ENCODE measurements at regions not wholly inside any gene's neighbourhood (a gene's known extent, or its start where the extent isn't known, plus 50 kb on each side); places are given as distances from the start of the nearest gene placed in this dataset.

DNA sequence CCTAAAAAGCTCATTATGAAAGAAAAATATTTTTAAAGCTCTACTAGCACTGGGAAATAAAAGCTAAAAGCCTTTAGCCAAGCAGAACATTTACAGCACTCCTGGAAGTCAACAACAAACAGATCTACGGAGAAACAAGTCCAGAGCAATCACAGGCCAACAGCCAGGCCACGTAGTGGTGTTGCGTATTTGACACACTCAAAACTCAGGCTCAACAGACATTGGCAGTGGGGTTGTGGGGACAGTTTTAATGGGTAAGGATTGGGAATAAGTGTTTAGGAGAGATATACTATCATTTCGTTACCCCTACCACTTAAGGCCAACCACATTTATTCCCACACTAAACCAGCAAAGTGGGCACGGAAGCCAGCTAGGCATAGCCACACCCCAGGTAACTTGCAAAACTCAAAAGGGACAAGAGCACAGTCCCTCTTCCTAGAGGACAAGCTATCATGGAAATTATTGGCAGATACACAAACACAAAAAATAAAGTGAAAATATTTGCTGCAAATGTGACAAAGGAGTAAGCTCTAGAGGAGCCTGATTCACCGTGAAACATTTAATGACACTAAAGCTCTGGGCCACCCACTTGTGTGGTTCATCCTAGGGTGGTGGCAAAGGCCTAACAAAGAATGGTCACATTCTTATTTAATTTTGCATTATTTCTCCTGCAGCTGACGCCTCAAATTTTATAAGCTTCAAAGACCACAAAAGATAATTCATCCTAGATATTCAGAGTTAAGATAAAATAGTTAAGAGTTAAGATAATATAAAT, 498.2 kb downstream of the TNS3 start:
- in situ Hi-C loops (cut with MboI; ENCODE audit: low sequenced_read_pairs in 4 of 4), result loop anchor here in 2 of 4 donors (10.0 kb wide), 1 partner anchor 1159 kb away; the partner anchor contains the start of gene IGFBP3 (in 2 of the 2)
- no peak for ATAC-seq

DNA sequence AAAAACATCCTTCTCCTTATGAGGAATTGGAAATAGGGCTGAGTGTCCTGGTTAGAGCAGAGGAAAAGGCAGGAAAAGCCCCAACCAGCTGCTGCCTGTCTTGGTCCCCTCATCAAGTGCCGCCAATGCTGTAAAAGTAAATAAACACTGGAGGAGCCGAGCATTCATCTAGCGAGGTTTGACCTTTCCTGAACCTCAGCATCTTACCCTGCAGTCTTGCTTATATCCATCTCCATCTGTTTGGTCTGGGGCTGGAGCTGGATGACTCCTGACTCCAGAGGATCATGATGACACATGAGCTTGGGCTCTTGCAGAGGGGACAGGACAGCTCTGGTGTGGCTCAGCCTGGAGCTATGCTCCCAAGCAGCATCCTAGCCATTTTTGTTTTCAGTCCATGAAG, 501.1 kb downstream of the TNS3 start:
- intact Hi-C loops (cut with DNase I; ENCODE audit: low total_unique reads) (loop anchor here (10.0 kb wide), 1 partner anchor 306 kb away; no protein-coding TSS in a partner anchor), in situ Hi-C loops (cut with MboI; ENCODE audit: low sequenced_read_pairs in 4 of 4) (loop anchor here in 2 of 4 donors (10.0 kb wide), 1 partner anchor 1156 kb away; the partner anchor contains the start of gene IGFBP3 (in 2 of the 2))
- Histone ChIP-seq H3K4me3 (no peak overlapping the region), H3K36me3 (no peaks in the 10 kb centered on the region), H3K4me1 (no peaks in the 10 kb centered on the region), H3K27ac (no peak overlapping the region), H3K9me3 (no peaks in the 10 kb centered on the region), H3K27me3 (no peaks in the 10 kb centered on the region)
- TF ChIP-seq, protein P1, sequence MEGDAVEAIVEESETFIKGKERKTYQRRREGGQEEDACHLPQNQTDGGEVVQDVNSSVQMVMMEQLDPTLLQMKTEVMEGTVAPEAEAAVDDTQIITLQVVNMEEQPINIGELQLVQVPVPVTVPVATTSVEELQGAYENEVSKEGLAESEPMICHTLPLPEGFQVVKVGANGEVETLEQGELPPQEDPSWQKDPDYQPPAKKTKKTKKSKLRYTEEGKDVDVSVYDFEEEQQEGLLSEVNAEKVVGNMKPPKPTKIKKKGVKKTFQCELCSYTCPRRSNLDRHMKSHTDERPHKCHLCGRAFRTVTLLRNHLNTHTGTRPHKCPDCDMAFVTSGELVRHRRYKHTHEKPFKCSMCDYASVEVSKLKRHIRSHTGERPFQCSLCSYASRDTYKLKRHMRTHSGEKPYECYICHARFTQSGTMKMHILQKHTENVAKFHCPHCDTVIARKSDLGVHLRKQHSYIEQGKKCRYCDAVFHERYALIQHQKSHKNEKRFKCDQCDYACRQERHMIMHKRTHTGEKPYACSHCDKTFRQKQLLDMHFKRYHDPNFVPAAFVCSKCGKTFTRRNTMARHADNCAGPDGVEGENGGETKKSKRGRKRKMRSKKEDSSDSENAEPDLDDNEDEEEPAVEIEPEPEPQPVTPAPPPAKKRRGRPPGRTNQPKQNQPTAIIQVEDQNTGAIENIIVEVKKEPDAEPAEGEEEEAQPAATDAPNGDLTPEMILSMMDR (IDR thresholded peaks at IDR 0.05 in 4 of 5, conservative IDR thresholded peaks at IDR 0.05 in 1 of 5), result no peak
- no peak for TF ChIP-seq POLR2A (IDR thresholded peaks at IDR 0.05)
- ATAC-seq, result no peak
- no peak for DNase-seq

More for the DNA sequence above, 498.2 kb downstream of the TNS3 start:
- H3K27ac ChIP-seq, result no peak overlapping the region
- no peaks in the 10 kb centered on the region for H3K36me3 ChIP-seq
- H3K27me3 ChIP-seq, result no peaks in the 10 kb centered on the region
- no peak for DNase-seq
- H3K4me1 ChIP-seq, result peaks cover 4 to 8% of the 10 kb centered on the region in 2 donors
- no peak overlapping the region for H3K4me3 ChIP-seq
- no peaks in the 10 kb centered on the region for H3K9me3 ChIP-seq
- intact Hi-C loops (cut with DNase I; ENCODE audit: low total_unique reads), result loop anchor here (10.0 kb wide), 1 partner anchor 309 kb away; no protein-coding TSS in a partner anchor
- TF ChIP-seq POLR2A (IDR thresholded peaks at IDR 0.05), result no peak

DNA sequence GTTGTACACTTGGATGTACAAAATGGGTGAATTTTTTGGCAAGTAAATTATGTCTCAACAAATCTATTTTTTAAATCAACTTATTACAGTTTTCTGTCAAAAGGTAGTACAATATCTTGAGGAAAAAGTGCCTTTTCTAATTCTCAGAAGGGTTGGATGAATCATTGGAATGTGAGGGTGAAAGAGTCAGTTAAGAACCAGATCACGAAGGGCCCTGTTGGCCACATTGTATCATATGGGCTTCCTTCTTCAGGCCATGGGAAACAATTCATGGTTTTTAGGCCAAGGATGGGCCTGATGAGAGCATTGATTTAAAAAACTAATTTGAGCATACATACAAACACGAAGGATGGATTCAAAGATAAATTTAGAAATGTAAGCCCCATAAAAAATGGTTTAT, 503.7 kb downstream of the TNS3 start:
- H3K27ac ChIP-seq, result no peak overlapping the region
- no peaks in the 10 kb centered on the region for H3K4me1 ChIP-seq
- intact Hi-C loops (cut with DNase I; ENCODE audit: low total_unique reads), result no loop called here
- H3K9me3 ChIP-seq, result no peaks in the 10 kb centered on the region
- H3K4me3 ChIP-seq, result no peak overlapping the region
- no peak for ATAC-seq
- in situ Hi-C loops (cut with MboI; ENCODE audit: low sequenced_read_pairs in 4 of 4), result no loop called here
- no peaks in the 10 kb centered on the region for H3K36me3 ChIP-seq
- TF ChIP-seq, protein P1 (IDR thresholded peaks at IDR 0.05 in 4 of 5, conservative IDR thresholded peaks at IDR 0.05 in 1 of 5), result no peak
- TF ChIP-seq POLR2A (IDR thresholded peaks at IDR 0.05), result no peak
- no peak for DNase-seq
- no peaks in the 10 kb centered on the region for H3K27me3 ChIP-seq

DNA sequence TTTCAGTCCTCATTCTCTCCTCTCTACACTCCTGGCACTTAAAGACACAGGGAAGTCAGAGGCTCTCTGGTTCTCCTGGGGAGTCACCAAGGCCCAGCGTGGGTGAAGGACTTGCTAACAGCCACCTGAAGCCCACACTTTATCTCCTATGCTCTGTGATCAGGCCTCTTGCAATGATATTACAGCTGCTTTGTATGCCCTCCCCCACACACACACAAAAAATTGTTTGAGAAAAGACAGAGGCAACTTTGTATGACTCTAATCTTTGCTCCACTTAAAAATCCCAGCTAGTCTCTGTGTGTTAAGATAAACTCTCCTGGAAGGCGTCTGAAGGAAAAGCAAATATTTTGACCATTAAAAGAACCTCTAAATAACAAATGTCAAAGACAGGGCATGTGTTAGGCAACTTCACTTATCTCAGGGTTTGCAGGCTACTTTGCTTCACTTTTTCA, 507.2 kb downstream of the TNS3 start:
- intact Hi-C loops (cut with DNase I; ENCODE audit: low total_unique reads) (no loop called here), in situ Hi-C loops (cut with MboI; ENCODE audit: low sequenced_read_pairs in 4 of 4) (no loop called here)
- ATAC-seq, result no peak

DNA sequence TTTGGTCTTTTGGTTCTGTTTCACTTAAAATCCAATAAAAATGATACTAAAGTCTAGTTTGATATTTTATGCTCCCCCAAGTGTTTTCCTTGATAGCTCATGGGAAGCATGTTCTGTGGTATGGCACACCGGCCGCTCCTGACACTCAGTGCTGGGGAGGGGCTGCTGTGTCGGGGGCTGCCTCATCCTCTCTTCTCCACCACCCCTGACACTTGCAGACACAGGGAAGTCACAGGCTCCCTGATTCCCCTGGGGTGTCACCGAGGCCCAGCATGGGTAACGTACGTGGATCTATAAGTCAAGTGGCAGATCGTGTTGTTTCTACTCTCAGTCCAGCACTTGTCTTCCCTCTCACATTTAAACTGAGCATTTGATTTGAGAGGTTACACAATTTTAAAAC, 508.6 kb downstream of the TNS3 start:
- ATAC-seq (no peak), DNase-seq (no peak)
- Histone ChIP-seq H3K27me3 (no peaks in the 10 kb centered on the region), H3K4me3 (no peak overlapping the region), H3K27ac (no peak overlapping the region), H3K36me3 (no peaks in the 10 kb centered on the region), H3K9me3 (no peaks in the 10 kb centered on the region), H3K4me1 (no peaks in the 10 kb centered on the region)
- intact Hi-C loops (cut with DNase I; ENCODE audit: low total_unique reads) (no loop called here), in situ Hi-C loops (cut with MboI; ENCODE audit: low sequenced_read_pairs in 4 of 4) (no loop called here)
- no peak for TF ChIP-seq POLR2A (IDR thresholded peaks at IDR 0.05)
- TF ChIP-seq, protein P1 (IDR thresholded peaks at IDR 0.05 in 4 of 5, conservative IDR thresholded peaks at IDR 0.05 in 1 of 5), result no peak

More for the DNA sequence above, 507.2 kb downstream of the TNS3 start:
- no peaks in the 10 kb centered on the region for H3K4me1 ChIP-seq
- DNase-seq, result no peak
- H3K4me3 ChIP-seq, result no peak overlapping the region
- TF ChIP-seq, protein P1 (IDR thresholded peaks at IDR 0.05 in 4 of 5, conservative IDR thresholded peaks at IDR 0.05 in 1 of 5), result no peak
- no peak for TF ChIP-seq POLR2A (IDR thresholded peaks at IDR 0.05)
- H3K27ac ChIP-seq, result no peak overlapping the region
- H3K9me3 ChIP-seq, result no peaks in the 10 kb centered on the region
- no peaks in the 10 kb centered on the region for H3K27me3 ChIP-seq
- no peaks in the 10 kb centered on the region for H3K36me3 ChIP-seq
